ENCODE measurements at regions not wholly inside any gene's neighbourhood (a gene's known extent, or its start where the extent isn't known, plus 50 kb on each side); places are given as distances from the start of the nearest gene placed in this dataset.

DNA sequence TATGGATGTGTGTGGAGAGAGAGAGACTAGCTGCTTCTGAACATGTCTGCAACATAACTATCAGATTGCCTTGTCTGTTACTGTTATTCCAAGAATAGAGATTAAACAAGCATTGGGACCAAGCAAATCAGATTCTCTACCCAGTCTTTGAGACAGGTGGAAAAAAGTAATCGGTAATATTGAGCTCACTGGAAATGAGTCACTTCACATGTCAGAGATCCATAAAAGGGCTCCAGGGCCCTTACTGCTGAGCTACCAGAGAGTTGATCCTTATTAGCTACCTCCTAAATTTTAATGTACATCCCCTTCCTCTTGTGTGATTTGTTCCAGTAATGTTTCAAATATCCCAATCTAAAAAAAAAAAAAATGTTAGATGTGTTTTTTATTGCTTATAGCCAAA lies 2118.0 kb downstream of the PCDH9 start (continued):
- TF ChIP-seq, protein P1, sequence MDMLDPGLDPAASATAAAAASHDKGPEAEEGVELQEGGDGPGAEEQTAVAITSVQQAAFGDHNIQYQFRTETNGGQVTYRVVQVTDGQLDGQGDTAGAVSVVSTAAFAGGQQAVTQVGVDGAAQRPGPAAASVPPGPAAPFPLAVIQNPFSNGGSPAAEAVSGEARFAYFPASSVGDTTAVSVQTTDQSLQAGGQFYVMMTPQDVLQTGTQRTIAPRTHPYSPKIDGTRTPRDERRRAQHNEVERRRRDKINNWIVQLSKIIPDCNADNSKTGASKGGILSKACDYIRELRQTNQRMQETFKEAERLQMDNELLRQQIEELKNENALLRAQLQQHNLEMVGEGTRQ (IDR thresholded peaks at IDR 0.05; ENCODE audit: borderline replicate concordance, low read depth, low read length): no peak
- no peak for TF ChIP-seq STAT1 (conservative IDR thresholded peaks at IDR 0.05)
- TF ChIP-seq, protein P2, sequence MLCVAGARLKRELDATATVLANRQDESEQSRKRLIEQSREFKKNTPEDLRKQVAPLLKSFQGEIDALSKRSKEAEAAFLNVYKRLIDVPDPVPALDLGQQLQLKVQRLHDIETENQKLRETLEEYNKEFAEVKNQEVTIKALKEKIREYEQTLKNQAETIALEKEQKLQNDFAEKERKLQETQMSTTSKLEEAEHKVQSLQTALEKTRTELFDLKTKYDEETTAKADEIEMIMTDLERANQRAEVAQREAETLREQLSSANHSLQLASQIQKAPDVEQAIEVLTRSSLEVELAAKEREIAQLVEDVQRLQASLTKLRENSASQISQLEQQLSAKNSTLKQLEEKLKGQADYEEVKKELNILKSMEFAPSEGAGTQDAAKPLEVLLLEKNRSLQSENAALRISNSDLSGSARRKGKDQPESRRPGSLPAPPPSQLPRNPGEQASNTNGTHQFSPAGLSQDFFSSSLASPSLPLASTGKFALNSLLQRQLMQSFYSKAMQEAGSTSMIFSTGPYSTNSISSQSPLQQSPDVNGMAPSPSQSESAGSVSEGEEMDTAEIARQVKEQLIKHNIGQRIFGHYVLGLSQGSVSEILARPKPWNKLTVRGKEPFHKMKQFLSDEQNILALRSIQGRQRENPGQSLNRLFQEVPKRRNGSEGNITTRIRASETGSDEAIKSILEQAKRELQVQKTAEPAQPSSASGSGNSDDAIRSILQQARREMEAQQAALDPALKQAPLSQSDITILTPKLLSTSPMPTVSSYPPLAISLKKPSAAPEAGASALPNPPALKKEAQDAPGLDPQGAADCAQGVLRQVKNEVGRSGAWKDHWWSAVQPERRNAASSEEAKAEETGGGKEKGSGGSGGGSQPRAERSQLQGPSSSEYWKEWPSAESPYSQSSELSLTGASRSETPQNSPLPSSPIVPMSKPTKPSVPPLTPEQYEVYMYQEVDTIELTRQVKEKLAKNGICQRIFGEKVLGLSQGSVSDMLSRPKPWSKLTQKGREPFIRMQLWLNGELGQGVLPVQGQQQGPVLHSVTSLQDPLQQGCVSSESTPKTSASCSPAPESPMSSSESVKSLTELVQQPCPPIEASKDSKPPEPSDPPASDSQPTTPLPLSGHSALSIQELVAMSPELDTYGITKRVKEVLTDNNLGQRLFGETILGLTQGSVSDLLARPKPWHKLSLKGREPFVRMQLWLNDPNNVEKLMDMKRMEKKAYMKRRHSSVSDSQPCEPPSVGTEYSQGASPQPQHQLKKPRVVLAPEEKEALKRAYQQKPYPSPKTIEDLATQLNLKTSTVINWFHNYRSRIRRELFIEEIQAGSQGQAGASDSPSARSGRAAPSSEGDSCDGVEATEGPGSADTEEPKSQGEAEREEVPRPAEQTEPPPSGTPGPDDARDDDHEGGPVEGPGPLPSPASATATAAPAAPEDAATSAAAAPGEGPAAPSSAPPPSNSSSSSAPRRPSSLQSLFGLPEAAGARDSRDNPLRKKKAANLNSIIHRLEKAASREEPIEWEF (IDR thresholded peaks at IDR 0.05; ENCODE audit: insufficient replicate concordance, low read depth, low read length): no peak
- TF ChIP-seq, protein P3, sequence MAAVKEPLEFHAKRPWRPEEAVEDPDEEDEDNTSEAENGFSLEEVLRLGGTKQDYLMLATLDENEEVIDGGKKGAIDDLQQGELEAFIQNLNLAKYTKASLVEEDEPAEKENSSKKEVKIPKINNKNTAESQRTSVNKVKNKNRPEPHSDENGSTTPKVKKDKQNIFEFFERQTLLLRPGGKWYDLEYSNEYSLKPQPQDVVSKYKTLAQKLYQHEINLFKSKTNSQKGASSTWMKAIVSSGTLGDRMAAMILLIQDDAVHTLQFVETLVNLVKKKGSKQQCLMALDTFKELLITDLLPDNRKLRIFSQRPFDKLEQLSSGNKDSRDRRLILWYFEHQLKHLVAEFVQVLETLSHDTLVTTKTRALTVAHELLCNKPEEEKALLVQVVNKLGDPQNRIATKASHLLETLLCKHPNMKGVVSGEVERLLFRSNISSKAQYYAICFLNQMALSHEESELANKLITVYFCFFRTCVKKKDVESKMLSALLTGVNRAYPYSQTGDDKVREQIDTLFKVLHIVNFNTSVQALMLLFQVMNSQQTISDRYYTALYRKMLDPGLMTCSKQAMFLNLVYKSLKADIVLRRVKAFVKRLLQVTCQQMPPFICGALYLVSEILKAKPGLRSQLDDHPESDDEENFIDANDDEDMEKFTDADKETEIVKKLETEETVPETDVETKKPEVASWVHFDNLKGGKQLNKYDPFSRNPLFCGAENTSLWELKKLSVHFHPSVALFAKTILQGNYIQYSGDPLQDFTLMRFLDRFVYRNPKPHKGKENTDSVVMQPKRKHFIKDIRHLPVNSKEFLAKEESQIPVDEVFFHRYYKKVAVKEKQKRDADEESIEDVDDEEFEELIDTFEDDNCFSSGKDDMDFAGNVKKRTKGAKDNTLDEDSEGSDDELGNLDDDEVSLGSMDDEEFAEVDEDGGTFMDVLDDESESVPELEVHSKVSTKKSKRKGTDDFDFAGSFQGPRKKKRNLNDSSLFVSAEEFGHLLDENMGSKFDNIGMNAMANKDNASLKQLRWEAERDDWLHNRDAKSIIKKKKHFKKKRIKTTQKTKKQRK (IDR thresholded peaks at IDR 0.05; ENCODE audit: low read depth, low read length): no peak
